Left forelimb (tissue), 1 donor: ENCODE measurements at regions not wholly inside any gene's neighbourhood (a gene's known extent, or its start where the extent isn't known, plus 50 kb on each side); places are given as distances from the start of the nearest gene placed in this dataset.
"Not testable (repeated sequence)": the region's sequence is repeated elsewhere in the genome, so short reads cannot be mapped to it uniquely, and the experiment has no call there.

Experiments used
- DNase-seq: peaks from one replicate; pipeline ENCODE4 v3.0.0-alpha.2; 2018; ENCODE audit warnings: low spot score

DNA sequence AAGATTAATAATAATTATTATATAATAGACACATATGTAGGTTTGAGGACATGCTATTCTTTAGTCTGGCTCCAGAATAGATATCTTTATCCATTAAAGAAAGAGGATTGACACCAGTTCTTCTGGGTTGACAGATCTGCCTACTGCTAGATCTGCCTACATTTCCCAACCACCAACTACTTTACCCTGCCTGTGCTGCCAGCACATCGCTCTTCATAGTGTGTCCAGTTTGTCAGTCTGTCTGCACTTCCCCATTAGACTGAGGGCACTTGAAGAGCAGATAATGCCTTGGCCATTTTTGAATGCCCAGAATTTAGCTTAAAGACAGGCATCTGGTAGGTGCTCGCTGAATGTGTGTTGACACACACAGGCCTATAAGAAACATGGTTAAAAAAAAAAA lies 910.1 kb upstream of the FAT3 start:
- DNase-seq: no peak

DNA sequence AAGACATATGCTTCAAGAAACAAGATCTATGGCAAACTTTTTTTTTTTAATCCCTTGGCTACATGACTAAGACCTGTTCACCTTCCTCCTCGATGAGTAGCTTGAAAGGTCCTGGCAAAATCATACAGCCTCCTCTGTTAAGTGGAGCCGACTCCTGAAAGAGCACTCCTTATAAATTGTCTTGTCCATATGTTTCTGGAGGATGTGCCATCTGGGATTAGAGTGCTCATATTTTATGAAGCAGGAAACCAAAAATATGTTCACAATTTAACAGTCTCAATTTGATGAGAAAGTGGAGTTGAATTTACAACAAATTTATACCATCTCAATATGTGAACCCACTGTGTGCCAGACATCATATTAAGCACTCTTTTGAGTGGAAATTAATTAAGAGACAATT lies 912.1 kb upstream of the FAT3 start:
- DNase-seq: no peak

DNA sequence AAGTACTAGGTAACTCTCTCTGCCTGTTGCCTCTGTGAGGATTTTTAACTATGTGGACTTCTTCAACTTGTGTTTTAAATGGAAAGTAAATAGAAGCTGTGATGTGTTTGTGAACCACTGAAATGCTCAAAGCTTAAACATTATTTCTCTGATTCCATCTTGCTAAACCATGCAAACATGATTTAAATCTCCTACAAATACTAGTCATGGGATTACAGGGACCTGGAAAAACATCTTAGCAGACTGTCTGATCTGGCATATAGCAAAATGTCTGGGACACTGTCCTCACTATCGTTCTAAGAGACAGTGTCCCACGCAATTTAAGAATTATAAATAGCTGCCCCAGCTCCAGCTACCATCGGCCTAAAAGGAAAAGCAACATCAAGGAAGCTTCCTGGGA lies 914.5 kb upstream of the FAT3 start:
- DNase-seq: no peak

DNA sequence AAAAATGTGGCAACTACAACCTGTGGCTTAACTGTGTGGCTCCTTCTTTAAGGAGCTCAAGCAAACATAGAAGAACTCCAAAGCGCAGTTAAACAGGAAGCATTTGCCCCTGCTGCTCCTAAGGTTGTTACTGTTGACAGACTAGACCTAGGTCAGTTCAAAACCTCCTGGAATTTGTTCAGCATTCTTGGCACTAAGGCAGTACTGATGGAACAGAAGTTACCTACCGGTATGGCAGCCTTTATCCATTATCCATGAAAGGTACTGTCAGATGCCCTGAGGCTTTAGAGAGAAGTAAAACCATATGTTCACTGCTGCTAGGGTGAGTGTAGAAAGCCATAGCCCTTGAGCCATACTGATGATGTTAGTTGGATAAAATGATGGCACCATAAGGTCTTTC lies 916.5 kb upstream of the FAT3 start:
- no peak for DNase-seq

DNA sequence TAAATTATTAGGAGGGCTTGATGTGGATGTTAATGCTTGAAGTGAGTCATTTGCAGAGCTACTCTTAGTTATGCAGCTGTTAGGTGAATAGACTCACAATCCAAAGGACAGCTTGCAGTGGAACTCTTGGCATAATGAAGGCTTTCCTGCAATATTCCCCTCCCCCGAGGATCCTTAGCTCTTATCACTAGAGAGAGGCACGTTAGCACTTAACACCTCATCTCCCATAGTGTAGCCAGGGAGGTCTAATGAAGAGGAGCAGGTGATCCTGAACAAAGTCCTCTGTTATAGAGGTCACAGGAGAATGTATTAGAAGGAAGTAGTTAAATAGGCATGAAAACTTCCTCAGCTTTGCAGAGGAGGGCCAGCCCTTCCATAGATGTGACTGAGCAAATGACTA lies 919.2 kb upstream of the FAT3 start:
- no peak for DNase-seq

DNA sequence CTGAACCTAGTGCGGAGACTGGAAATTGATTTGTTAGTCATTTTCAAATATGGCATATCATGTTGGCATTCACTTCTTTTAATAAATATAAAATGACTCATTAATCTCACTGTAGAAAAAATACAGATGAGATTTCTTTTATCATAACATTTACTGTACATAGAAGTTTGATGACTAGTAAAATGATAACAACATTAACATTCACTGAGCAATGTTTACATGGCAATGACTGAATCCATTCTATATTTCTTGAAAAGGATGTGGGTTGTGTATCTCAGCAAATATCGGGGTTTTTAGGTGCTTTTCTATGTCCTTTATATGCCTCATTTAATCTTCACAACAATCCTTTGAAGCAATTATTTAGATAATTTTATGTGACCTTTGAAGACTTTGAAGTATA lies 920.9 kb upstream of the FAT3 start:
- no peak for DNase-seq

DNA sequence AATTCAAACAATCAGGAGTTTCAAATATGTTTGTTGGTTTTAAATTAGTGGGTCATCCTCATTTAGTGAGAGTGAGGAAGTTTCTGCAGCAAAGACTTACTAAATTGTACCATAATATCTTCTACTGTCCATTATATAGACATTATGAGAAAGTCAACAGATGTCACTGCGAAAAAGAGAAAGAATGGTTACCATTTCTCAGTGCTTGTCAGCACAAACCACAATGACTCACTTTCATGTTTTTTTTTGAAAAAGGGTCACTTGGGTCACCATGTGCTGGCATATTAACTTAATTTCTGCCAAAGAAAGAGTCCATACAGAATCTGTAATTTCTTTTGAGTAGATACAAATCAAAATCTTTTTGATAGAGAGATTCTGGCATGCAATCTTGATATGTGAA lies 924.6 kb upstream of the FAT3 start:
- DNase-seq: no peak

DNA sequence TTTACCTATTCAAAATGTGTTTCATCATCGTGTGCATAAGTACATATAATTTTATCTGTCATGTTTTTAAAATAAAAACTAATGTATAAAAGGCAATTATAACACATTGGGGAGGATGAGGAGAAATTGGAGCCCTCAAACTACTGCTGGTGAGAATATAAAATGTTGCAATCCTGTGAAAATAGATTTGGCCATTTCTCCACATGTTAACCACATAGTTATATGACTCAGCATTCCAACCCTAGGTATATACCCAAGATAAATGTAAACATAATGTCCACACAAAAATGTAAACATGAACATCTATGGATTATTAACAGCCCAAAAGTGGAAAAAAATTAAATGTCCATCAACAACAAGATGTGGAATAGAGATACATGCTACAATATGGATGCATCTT lies 928.0 kb upstream of the FAT3 start:
- no peak for DNase-seq

DNA sequence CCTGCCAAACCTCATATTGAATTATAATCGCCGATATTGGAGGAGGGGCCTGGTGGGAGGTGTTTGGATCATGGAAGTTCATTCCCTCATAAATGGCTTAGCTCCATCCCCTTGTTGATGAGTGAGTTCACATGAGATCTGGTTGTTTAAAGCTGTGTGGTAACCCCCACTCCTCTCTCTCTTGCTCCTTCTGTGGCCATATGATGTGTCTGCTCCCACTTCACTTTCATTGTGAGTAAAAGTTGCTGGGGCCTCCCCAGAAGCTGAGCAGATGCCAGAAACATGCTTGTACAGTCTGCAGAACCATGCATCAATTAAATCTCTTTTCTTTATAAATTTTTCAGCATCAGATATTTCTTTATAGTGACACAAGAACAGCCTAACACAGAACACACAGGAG lies 929.0 kb upstream of the FAT3 start:
- DNase-seq: no peak

DNA sequence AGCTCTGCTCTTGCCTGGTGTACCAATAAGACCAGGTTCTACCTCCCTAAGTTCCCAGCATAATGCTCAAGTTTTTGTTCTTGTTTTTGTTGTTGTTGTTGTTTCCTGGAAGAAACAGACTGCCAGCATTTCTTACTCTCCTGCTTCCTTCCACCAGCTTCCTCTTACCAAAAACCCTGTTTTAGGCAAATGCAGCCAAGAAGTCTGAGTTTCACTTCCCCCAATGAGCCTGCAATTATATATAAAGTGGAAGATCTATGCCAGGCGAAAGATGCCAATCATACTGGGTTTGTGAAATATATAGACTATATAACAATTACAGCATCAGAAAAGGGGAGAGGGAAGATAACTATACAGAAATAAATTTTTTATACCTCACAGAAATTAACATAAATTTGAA lies 931.5 kb upstream of the FAT3 start:
- no peak for DNase-seq

DNA sequence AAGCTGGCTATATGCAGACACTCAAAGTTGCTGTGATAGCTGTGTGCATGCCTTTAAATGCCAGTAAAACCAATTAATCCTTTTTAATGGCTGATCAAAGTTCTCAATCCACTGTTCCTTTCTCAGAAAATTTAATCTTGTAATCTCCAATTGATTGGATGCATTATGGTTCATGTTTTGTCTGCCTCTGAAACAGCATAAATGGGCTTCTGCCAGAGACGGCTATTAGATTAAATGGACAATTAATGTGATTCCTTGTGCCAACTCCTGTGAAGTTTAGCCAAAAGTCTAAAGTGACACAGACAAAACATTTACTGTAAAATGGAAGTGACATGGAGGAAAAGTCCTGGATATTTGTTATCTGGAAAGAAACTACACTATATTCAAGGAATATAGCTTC lies 952.5 kb upstream of the FAT3 start:
- no peak for DNase-seq

DNA sequence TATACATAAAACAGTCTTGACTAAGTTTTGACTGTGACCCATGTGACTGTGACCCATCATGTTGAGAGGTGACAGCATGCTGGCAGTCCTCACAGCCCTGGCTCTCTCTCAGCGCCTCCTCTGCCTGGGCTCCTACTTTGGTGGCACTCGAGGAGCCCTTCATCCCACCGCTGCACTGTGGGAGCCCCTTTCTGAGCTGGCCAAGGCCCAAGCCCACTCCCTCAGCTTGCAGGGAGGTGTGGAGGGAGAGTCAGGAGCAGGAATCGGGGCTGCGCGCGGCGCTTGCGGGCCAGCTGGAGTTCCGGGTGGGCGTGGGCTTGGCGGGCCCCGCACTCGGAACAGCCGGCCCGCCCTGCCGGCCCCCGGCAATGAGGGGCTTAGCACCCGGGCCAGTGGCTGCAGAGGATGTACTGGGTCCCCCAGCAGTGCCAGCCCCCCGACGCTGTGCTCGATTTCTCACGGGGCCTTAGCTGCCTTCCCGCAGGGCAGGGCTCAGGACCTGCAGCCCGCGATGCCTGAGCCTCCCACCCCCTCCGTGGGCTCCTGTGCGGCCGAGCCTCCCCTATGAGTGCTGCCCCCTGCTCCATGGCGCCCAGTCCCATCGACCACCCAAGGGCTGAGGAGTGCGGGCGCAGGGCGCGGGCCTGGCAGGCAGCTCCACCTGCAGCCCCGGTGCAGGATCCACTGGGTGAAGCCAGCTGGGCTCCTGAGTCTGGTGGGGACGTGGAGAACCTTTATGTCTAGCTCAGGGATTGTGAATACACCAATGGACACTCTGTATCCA lies 955.9 kb upstream of the FAT3 start:
- DNase-seq: not testable (repeated sequence)

DNA sequence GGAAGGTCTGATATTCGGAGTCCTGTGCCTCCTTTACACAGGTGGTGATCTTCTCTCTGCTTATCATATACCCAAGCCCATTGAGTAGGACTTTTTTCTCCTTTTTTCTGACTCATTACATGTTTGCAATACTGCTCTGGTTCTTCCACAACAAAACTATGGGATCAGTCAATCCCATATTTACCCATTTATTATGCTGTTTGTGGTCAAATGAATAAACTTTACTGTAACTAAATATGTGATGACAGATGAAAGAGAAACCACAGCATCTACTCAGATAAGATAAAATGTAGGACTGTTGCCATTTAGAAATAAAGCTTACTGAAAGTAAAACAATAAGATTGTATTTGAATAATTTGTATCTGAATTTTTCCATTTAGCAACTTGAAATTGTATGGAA lies 958.7 kb upstream of the FAT3 start:
- DNase-seq: no peak

DNA sequence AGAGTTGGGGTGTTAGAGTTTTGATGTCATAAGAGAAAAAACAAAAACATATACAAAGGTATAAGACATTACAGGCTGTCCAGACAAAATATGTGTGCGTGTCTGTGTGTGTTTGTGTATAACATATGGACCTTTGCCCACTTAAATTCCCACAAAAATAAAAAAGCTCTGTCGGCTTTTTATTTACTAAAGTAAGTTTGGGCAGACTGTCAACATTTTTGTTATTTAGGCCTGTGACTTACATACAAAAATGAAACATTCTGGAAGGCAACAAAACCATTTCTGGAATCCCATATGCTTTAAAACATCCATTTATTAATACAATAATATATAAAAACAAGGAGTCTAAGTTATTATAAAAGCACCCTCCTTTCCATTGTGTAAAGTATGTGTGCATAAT lies 960.1 kb upstream of the FAT3 start:
- DNase-seq: no peak

DNA sequence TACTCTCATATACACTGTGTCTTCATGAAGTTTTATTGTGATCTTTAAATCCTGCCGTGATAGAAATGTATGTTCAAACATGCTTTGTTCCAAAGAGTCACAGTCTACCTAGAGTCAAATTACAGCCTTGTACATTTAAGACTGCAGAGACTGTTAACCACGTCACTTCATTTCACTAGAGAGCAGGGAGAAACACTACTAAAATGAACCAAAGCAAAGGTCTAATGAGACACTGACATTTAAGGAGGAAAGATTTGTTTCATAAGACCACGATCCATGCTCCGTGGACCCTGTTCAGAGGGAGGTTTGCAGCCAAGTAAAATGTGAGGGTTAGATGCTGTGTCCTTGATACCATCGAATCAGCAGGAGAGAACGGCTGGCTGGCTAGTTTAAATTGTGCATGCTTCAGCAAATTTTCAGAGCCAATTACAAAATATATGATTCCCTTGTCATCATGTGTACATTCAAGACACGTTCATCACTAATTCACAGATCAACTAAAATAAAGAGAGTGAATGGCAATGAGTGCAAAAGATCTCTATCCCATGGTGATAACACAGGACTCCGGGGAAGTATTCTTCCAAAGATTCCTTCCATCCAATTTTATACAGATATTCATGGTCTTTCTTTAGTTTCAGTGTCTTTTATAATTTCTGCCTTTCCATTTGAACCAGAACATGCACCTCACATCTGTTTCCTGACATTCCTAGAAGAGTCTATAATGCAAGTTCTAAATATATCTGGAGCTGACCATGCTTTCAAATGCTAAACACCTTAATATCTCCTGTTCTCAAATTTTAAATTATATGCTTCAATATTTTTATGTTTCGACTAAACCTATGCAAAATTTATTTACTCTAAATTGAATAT lies 960.9 kb upstream of the FAT3 start:
- no peak for DNase-seq

DNA sequence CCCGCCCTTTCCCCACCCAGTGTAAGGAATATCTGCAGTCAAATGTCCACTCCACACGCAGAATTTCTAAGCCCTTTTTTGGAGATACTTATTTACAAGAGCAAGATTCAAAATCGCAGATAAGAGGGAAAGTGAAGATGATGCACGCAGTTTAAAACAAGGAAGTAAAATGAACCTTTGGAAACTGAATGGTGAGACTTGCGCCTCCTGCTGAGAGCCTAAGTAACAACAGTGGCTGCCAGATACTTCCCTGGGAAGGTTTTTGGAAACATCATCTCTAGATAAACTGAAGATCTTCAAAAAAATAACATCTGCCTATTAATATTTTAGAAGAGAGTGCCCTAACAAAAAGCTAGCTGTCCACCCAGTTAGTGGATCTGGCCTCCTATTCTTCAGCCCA lies 963.1 kb upstream of the FAT3 start:
- no peak for DNase-seq

DNA sequence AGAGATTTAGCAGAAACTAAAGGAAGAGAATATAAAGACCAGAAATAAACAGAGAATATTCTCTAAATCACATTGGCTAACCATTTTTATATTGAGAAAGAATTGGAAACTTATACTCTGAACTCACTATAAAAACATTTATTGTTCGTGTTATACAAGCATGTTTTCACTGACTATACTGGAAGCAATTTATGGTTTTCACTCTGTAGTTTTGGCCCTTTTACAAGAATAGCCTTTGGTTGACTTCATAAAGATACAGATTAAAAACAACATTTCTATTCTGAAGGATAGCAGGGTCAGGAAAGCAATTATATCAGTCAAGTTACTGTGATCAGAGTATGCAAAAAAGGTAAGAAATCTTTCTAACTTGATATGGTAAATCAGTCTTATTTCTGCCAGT lies 965.7 kb upstream of the FAT3 start:
- DNase-seq: no peak

DNA sequence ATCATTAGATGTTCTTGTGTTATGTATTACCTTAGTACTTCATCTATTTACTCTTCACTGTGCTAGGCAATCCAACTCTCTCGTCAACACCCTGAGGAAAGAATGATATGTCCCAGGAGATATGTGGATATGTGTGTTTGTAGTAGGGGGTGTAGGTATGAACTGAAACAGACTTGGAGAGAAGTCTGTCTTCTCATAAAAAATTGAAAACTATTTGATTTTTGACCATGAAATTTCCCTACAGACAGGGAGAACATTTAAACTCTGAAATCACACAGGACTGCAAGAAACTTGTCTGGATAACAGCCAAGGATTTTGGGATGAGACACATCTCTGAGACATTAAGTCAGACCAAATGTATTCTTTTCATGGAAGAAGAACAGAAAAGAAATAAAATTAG lies 967.0 kb upstream of the FAT3 start:
- no peak for DNase-seq

DNA sequence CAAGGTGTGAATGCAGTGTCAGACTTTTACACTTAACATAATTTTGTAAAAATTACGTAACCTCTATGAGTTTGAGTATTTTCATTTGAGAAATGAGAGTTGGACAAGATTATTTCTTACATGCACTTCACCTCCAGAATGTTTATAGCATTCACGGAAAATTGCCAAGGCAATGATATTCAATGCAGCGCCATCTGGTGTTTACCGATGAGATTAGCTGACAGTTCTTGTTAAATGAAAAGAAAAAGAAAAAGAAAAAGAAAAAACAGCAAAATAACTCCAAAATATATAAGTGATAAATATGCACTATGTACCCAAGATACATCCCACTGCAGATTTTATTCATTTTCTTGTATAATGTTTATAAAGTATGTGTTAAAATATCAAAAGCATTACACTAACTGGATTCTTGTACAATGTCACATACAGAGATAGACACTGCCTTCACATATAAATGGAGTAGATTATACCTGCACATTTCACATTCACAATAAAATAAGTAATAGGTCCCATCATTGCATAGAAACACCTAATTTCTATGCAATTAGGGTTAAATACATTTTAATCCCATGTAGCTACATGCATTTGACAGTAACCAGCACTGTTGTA lies 976.3 kb upstream of the FAT3 start:
- no peak for DNase-seq

DNA sequence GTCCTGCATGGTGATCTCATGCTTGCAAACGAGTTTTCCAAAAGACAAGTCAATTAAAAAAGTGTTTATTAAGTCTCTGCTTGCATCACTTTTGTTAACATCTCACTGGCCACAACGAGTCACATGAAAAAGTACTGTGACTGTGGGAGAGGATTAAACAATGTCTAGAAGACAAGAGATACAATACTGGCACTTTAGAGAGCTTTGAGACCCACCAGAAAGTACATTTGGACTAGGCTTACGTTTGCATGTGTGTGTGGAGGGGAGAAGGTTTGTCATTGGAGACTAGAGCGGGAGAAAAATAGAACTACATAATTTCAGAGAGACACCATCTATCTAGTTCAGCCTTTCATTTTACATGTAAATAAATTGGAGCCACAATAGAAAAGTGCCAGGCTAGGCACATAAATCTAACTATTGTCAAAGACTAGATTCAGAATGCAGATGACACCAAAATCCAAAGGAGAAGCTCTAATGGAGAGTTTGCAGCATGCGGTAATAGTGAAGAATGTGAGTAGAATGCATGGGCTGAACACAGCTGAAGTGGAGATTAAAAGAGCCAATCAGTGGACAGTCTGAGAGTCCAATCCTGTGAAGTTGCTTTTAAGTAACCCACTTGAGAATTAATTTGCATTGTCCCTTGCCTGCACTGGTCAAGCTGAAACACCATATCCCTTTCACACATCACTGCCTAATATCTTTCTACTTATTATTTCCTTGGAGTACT lies 977.4 kb upstream of the FAT3 start:
- no peak for DNase-seq

DNA sequence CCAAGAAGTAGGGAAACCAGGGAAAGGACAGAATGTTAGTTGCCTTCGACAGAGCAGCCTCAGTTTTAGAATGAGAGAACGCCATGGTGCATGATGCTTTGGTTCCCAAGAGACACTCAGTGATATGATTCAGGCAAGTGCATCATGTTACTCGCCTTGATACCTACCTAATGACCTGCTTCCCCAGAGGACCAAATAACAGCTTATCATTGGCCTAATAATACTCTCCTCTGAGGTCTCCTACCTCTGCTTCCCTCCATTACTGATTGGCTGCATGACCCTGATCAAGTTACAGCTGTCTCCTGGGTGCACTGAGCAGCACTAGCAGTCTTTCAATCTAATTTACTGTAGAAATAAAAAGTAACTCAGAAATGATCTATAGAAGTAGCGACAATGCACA lies 979.7 kb upstream of the FAT3 start:
- no peak for DNase-seq

DNA sequence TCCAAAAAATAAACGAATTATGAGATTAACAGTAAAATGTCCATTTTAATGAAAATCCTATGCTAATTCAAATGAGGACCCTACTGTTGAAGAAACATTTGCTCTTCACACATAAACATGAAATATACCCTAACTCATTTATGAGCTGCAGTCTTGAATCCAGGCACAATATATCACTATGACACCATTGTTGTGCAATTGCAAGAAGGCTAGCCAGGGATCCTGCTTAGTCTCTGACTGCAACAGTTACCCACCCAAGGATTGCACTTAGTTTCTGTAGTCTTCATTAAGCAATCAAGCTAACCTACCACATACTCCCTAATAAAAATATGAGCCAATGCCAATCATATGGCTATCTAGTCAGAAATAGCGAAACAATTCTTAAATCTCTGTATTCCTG lies 981.0 kb upstream of the FAT3 start:
- DNase-seq: no peak

DNA sequence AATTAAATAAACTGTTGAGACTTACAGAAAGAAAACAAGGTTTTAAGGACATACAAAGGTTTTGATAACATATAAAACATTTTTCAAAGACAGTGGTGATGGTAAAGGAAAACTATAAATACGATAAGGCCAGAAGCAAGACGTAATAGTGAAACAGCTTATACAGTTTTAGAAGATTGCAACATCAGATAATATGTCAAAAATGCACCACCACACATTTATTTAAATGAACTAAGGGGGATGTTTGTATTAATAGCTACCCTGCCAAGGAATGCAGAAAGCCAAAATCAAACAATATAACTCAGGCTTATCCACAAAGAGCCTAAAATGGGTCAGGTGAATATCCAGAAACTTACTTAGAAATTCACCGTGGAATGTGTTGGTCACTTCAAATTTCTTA lies 981.6 kb upstream of the FAT3 start:
- DNase-seq: no peak
